NOMO-1 treated with DMSO at 0.1 percent for 48 hours (cell line): ENCODE measurements at regions not wholly inside any gene's neighbourhood (a gene's known extent, or its start where the extent isn't known, plus 50 kb on each side); places are given as distances from the start of the nearest gene placed in this dataset.
"Not testable (repeated sequence)": the region's sequence is repeated elsewhere in the genome, so short reads cannot be mapped to it uniquely, and the experiment has no call there.

Source experiments
- DNase-seq: peaks from one replicate; lab custom pipeline; 2025; ENCODE audit not compliant: unreplicated experiment; lab: John Stamatoyannopoulos, UW

GRCh38 chr6:106885679-106886078 is 88.8 kb downstream of the CD24 start:
- DNase-seq, result no peak

GRCh38 chr6:106884576-106884975 is 90.0 kb downstream of the CD24 start:
- no peak for DNase-seq

GRCh38 chr6:106883808-106884262 is 90.7 kb downstream of the CD24 start:
- no peak for DNase-seq

- DNase-seq, result no peak
Observed at GRCh38 chr6:106882601-106883518, 91.7 kb downstream of the CD24 start.

- DNase-seq, result no peak
Observed at GRCh38 chr6:106882138-106882537, 92.4 kb downstream of the CD24 start.

GRCh38 chr6:106880952-106881351 is 93.6 kb downstream of the CD24 start:
- DNase-seq, result no peak

- DNase-seq, result no peak
Observed at GRCh38 chr6:106875782-106876321, 98.7 kb downstream of the CD24 start.

GRCh38 chr6:106874481-106874880 is 100.0 kb downstream of the CD24 start:
- no peak for DNase-seq

- DNase-seq, result no peak
Observed at GRCh38 chr6:106872049-106872448, 102.5 kb downstream of the CD24 start.

- DNase-seq, result no peak
Observed at GRCh38 chr6:106870824-106871717, 103.5 kb downstream of the CD24 start.

- no peak for DNase-seq
Observed at GRCh38 chr6:106870069-106870468, 104.5 kb downstream of the CD24 start.

GRCh38 chr6:106869203-106869602 is 105.3 kb downstream of the CD24 start:
- DNase-seq, result no peak

GRCh38 chr6:106866875-106867658 is 107.5 kb downstream of the CD24 start:
- no peak for DNase-seq

- DNase-seq, result no peak
Observed at GRCh38 chr6:106862858-106863257, 111.7 kb downstream of the CD24 start.

- DNase-seq, result no peak
Observed at GRCh38 chr6:106860940-106861339, 113.6 kb downstream of the CD24 start.

GRCh38 chr6:106858653-106859092 is 115.9 kb downstream of the CD24 start:
- no peak for DNase-seq

- no peak for DNase-seq
Observed at GRCh38 chr6:106857771-106858652, 116.5 kb downstream of the CD24 start.

- DNase-seq, result not testable (repeated sequence)
Observed at GRCh38 chr6:106857310-106857709, 117.2 kb downstream of the CD24 start.

- no peak for DNase-seq
Observed at GRCh38 chr6:106856227-106856874, 118.2 kb downstream of the CD24 start.
